Skeletal muscle satellite cell (primary cell): ENCODE measurements at regions not wholly inside any gene's neighbourhood (a gene's known extent, or its start where the extent isn't known, plus 50 kb on each side); places are given as distances from the start of the nearest gene placed in this dataset. TPM values are rescaled to one million over a fixed set of nuclear protein-coding genes. Genes with fewer than 3 reads are reported as not detected.

Source experiments
- small RNA-seq: library from RNA; depleted of rRNA; stranded (forward); fragments of <200 nt; gene quantifications from one replicate; pipeline ENCODE3, GENCODE V24; 2012

Small RNA genes in the stretch of these regions (small RNA-seq; reads per million reads assigned to genes)
- gene AC114501.1: not detected
- gene RNU6-912P: not detected
- gene SNORA15B-2: not detected
- gene SNORA22: 0.42 reads per million
